ENCODE measurements at regions not wholly inside any gene's neighbourhood (a gene's known extent, or its start where the extent isn't known, plus 50 kb on each side); places are given as distances from the start of the nearest gene placed in this dataset.

GRCh38 chr1:69400128-69400527 lies 167.6 kb upstream of the LRRC7 start:
- TF ChIP-seq PKNOX1 (IDR thresholded peaks at IDR 0.05) (no peak), LEF1 (IDR thresholded peaks at IDR 0.05; ENCODE audit: borderline replicate concordance) (no peak), SUZ12 (IDR thresholded peaks at IDR 0.05) (no peak), BHLHE40 (IDR thresholded peaks at IDR 0.05; ENCODE audit: borderline replicate concordance) (no peak), ELF4 (IDR thresholded peaks at IDR 0.05) (no peak)

Measured in HEK293T (cell line).